Activated CD8-positive, alpha-beta memory T cell treated with anti-CD3 and anti-CD28 coated beads for 24 hours (primary cell): ENCODE measurements at regions not wholly inside any gene's neighbourhood (a gene's known extent, or its start where the extent isn't known, plus 50 kb on each side); places are given as distances from the start of the nearest gene placed in this dataset.

Experiments
- DNase-seq: peaks from one replicate; pipeline ENCODE4 v3.0.0-alpha.2; 2020

DNA sequence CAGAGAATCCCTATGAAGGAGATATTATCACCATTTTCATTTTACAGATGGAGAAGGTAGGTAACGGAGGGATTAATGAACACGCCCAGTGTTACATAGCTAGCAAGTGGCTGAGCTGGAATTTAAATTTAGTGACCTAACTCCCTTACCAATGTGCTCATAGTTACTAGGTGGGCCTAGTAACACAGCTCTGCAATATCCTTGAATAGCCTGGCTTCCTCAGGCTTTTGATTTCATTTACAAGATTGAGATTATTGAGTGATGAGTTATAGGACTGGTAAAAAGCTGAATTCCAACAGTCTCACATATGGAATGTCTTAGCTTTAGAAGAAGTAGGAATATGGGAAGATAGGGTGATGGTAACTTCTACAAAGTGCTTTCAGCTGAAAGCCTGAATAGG lies 336.3 kb upstream of the KIF2A start:
- DNase-seq = no peak

DNA sequence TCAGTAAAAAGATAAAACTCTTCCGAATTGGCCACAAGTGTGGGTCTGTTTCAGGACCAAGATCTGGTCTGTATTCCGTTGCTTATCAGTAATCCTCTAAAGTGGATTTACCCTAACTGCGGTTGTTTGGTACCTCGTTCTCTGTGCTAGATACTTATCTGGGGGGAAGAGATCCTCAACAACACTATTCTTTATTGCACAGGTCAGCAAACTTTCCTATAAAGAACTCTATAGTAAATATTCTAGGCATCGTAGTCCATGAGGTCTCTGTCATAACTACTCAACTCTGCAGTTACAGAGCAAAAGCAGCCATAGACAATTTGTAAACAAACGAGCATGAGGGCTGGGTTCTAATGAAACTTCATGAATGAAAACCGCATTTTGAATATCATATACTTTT lies 335.8 kb upstream of the KIF2A start:
- DNase-seq = no peak

DNA sequence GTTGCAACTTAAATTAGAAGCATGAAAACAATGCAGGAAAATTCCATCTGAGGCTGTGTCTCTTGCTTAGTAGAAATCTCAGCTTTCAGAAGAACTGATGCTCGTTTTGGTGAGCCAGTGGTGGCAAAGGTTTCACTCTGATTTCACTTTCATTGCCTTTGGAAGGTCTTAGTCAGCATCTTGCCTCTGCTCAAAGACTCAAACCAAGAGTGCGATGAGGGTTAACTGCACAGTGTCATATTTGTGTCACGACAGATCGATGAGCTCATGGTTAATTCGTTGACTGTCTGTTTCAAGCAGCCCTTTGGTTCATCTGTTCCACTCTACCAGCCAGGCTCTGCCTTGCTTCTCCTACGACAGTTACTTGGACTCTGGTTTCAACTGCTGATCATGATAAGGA lies 331.3 kb upstream of the KIF2A start:
- DNase-seq = no peak

DNA sequence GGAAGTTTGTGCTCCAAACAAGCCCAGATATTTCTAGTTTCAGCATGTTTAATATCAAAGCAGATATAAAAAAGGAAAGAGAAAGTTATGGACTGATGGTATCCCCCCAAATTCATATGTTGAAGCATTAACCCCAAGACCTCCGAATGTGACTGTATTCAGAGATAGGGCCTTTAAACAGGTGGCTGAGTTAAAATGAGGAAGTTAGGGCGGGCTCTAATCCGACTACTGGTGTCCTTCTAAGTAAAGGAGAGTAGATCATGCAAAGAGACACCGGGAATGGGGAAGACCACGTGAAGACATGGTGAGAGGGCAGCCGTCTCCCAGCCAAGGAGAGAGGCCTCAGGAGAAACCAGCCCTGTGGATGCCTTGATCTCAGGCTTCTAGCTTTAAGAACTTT lies 324.1 kb upstream of the KIF2A start:
- no peak for DNase-seq

DNA sequence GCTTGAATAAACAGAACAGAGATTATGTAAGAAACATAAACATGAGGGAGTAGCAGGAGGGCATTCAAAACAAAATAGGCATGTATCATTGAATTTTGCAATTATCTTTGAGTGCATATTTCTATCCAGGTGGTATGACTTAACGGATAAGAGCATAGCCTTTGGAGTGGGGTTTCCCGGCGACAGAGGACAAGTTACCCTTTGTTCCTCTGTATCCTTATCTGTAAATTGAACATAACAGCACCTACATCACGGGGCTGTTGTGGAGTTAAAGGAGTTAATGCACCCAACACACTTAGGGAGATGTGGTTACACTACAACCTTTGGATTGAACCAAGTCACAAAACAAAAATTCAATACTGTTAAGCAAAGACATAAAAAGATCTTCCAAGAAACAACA lies 314.6 kb upstream of the KIF2A start:
- no peak for DNase-seq

DNA sequence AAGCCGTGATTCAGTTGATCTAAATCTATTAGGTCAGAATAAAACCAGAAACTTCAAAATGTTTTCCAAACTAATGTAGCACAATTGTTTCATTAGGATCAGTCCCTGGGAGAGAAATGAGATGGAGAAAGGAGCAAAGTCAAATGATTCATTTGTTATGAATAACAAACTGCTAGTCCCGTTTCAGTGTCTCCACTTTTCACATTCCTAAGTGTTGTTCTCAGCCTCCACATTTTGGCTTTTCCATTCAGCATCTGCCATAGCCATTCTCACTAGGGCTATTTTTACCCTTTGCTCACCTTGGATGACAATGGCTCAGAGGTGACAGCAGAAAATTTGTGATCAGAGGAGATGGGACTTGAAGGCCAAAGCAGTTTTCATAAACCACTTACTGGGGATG lies 314.1 kb upstream of the KIF2A start:
- no peak for DNase-seq

DNA sequence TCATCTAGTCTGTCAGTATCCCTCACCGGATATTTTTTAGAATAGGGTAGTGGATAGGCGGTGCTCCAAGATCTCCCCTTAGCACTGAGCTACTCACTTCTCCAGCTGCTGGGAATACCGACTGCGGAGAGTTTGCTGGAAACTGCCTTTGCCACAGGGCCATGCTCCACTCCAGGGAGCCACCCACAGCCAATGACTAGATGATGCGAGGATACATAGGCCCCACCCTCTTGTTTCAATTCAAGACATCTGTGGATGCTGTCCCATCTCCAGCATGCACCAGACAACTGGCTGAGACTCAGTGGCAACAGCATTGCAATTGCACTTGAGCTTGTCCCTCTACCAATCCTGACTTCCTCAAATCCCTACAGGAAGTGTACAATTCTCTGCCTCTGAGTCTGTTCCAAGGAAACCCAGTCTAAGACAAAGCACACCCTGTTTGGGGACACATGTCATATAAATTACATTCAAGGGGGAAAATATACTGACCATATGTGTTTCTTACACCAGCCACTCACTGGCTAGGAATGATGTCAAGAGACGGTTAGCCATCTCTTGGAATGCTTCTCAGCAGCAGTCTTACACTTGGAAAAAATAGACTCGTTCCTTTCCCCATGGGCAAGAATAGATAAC lies 312.6 kb upstream of the KIF2A start:
- DNase-seq = no peak

DNA sequence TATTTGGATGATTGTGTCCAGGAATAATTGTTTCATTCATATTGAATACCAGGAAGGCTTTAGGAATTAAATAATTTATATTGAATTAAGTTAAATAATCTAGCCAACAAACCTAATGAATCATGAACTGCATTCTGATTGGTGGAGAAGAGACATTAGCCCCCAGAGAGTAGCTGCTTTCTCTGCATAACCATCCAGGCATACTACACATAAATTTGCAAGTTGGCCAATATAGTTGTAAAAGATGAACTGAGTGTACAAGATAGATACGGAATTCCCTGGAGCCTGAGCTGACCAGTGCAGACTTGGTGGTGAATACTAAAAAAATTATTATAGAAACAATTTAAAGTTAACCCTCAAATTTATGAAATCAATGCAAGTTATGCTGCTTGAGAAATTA lies 311.8 kb upstream of the KIF2A start:
- no peak for DNase-seq

DNA sequence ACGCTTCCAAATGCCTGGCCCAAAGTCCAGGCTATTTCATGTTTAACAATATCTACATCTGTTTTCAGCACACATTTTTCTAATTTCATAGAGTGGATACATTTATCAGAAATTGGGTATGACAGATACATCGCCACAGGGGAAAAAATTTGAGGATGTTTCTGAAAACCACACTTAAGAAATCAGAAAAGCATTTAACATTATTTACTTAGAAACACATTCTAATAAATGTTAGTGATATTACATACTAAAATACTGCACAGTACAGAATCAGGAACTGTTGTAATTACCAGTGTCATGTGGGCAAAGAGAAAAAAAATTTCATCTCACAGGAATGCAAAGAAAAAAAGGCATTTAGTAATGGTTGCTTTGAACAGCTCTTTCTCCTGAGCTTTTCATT lies 310.5 kb upstream of the KIF2A start:
- no peak for DNase-seq

DNA sequence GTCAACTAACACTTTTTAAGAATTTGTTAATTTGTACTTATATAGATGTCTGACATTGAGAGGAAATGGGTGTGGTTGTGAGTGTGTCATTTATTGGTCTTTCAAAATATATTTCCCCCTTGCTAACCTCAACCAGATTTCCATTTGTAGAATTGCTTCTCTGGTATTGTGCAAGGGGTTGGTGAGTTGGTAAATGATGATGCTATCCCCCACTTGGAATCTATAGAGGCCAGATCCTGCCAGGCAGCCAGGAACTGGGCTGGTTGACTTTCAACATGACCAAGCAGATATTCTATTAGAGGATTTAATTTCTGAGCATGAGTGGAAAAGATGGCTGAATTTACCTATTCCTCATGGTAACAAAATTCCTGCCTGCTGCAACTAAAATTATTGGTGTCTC lies 306.6 kb upstream of the KIF2A start:
- DNase-seq = no peak

DNA sequence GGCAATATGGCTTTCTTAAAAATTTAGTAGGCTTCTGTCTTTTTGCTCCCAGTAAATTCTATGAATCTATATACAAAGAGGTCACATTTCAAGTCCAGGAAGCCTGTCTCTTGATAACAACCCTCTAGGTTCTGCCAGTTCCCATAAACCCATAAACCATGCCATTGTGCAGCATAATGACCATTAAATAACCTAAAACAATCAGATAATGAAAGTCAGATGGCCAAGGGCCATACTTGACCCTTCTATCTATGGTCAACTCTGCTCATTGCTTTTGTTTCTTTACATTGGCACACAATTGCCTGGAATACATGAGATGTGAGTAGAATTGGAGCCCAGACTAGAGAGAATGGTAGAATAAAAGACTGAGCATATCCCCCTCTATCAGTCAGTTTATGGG lies 305.4 kb upstream of the KIF2A start:
- DNase-seq = no peak

DNA sequence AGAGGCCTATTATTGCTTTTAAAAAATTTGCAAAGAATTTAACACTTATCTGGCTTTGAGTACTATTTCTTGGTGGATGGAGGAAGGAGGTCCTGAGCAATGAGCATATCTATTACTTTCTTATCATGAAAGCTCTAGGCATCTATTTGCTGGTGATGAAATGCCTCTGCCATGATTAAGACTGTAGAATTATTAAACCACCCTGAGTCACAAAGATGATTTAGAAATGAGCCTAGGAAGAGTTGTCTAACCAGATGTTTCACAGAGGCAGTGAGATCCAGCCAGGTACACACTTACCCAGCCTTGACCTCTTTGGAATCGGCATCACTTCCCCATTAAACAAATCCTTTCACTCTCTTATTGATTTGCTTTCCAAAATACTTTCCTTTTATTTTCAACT lies 304.4 kb upstream of the KIF2A start:
- DNase-seq = no peak

DNA sequence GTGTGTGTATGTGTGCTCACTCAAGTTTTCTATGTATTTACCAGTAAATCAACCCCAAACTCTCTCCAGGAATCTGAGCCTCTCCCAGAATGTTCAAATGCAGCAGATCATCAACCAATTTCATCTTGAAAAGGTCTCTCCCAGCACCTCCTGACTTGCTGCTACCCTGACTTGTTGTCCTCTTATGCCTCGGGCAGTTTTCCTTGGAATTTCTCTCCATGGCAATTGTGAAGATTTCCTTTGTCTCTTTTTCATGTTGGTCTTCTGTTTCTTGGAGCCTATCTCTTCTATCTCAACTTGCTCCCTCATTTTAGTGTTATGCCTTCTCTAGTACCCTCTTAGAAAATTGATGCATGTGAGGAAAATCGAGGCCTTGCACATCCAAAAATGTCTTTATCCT lies 303.6 kb upstream of the KIF2A start:
- no peak for DNase-seq

DNA sequence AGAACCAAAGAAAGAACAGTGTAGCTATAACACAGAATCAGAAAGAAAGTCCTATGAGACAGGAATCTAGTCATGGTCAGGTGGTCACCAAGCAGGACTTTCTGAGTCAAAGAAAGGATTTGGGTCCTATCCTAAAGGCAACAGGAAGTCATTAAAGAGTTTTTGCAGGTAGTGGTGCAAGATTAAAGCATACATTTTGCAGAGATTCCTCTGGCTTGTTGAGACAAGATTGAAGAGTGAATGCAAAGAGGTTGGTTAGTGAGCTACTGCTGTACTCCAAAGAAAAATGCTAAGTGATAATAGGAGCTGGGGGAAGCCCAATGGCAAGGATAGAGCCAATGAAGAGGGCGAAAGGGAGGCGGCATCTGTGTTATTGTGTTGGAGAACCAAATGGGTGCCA lies 300.5 kb upstream of the KIF2A start:
- no peak for DNase-seq

DNA sequence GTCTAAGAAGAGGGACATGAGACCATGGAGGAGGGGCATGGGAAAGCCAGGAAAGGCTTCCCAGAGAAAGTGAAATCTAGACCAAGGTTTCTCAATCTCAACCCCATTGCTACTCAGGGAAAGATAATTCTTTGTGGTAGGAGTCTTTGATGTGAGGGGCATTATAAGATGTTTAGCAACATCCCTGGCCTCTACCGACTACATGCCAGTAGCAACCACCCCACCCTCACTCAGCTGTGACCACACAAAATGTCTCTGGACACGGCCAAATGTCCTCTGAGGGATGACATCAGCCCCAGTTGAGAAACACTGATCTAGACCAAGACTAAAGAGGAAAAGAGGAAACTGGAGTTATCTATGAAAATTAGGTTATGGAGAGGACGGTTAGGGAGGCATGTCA lies 298.5 kb upstream of the KIF2A start:
- no peak for DNase-seq

DNA sequence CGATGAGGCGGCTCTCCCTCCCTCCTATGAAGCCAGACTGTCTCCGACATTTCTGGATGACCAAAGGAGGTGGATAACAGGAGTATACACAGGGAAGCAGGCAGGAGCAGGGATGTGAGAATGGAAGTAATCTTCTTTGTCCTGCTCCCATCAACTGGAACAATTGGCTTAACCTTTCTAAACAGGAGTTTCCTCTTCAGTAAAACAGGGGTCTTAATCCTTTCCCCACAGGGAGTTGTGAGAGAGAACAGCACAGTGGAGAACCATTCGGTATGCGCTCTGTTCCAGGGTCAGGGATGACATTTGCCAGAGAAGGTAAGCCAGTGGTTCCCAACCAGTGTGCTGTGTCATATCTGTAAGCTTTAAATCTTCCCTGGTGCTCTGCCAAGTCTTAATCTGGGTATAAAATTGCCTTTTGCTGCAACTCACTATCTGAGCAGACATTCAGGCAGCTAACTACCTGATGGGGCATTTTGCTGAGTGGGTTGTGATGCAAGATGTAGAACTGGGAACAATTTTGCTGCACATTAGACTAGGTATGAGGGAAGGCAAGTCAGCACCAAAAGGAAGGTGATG lies 294.8 kb upstream of the KIF2A start:
- no peak for DNase-seq

DNA sequence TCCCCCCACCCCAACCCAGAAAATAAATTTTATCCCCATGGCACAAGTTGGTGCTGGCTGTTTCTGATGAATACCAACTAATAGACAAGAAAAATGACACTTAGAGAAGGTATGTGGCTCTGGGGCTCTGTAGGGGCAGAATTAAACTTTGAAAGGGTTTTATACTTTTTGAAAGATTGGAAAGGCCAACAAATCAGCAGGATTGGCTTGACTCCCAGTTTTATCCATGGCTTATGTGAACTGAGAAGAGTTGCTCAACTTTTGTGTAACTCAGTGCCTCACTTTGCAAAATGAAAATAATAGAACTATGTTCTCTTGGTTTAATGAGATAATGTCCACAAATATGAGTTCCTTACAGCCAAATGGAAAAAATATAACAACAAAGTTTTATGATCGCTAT lies 288.9 kb upstream of the KIF2A start:
- DNase-seq = no peak

DNA sequence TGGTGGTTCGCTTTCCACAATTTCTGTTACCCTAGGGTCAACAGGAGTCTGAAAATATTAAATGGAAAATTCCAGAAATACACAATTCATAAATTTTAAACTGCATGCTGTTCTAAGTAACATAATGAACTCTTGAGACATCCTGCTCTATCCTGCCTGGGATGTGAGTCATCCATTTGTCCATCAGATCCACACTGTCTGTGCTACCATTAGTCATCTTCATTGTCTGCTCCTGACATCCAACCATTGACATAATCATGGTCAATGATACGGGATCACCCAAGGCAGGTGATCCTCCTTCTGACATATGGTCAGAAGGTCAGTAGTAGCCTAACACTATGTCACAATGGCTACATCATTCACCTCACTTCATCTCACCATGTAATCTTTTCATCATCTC lies 276.7 kb upstream of the KIF2A start:
- DNase-seq = no peak

DNA sequence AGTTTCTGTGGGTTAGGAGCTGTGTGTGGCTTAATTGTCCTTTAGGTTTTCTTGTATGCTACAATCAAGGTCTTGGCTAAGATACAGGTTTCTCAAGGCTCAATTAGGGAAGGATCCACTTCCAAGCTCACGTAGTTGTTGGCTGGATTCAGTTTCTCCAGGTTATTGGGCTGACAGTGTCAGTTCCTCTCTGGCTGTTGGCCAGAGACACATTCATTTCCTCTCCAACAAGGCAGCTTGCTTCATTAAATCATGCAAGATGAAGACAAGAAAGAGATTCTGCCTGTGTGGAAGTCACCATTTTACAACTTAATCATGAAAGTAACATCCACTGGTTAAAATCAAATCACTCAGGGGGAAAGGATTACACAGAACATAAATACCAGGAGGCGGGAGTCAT lies 275.7 kb upstream of the KIF2A start:
- DNase-seq = no peak

DNA sequence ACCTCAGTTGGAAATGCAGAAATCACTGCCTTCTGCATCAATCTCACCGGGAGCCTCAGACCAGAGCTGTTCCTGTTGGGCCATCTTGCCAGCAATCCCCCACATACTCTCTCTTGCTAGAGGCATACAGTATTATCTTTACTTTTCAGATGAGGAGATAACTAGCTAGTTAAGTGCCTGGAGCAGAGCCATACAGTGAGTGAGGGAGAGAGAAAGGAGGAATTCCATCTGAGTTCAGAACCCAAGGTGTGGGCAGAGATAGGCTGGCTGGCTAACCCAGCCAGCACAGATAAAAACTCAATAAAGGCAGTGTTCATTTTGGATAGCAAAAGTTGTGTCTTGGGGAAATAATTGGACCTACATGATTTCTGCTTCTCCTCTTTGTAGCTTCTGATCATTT lies 268.0 kb upstream of the KIF2A start:
- DNase-seq = no peak

DNA sequence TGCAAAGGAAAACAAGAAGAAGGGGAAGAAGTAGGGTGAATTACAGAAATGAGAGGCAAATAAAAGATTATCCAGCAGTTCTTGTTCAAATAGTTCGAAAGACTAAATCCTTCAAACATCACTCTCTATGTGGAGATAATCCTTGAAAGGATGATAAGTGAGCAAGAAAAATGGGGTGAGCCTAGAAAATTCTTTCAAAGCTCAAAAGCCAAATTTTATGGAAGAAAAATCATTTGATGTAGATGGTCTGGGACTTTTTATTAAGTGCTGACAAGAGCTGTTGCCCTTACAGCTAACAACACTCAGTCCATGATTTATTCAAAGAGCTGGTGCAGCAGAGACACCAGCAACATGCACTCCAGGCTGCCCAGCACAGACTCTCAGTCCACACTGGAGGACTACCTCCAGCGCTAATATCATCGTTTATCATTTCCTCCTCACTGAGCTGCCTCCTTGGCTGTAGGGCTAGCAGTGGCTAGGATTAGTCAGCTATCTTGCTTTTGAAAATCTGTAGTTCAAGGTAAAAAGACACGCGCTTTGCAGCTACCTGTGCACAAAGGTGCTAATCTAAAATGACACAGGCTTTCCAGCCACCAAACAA lies 264.8 kb upstream of the KIF2A start:
- no peak for DNase-seq

DNA sequence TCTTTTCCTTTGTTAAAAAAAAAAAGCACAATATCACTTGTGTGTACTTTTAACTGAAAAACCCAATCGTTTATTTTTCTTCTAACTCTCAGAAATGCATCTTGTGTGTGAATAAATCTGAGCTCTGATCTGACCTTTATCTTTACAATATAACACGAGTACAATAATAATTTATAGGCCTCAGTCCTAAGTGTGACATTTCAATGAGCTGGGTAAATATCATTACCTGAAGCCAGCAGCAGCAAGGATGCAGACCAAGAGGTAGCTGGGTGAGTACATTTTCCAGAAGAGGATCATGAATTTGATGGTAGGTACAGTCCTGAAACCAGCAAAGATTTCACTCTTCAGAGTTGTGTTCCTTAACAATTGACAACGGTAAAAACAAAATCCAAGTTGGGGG lies 264.0 kb upstream of the KIF2A start:
- no peak for DNase-seq

DNA sequence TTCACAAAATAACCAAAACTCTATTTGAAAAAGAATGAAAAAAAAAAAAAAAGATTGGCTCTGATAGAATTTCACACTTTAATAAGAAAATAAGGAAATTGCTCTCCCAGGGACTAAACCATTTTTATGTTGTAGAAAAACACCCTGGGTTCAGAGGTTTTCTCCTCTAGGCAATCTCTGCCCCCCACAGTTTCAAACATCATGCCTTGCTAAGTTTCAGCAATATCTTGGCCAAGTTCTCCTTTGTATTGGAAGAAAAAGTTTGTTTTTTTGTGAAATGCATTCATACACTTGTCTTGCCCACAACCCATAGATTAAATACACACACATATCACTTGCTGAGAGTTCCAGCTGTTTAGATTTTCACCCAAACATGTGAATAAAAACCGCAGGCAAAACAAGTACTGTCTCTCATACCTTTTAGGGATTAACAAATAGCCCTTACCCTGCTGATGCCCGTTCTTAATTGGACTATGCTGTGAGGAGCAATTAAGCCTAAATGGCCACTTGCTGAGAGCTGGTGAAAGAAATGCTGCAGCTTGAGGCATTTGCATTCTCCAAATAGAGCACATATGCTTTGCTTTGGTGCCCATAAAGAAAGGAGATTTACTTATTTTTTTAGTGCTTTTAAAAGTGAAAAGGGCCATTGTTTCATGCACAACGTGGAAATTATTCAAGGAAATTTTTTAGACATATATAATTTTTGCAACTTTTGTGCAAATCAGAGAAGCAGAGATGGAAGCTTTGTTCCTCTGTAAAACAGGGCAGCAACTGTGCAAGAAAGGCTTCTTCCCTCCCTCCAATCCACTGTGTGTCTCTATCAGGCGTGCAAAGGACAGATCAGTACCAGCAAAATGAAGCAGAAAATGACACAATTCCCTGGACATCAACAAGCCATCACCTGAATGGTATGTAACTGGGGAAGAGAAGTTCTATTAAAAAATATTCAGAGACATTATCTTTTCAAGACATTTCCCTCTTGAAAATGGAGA lies 262.4 kb upstream of the KIF2A start:
- DNase-seq = no peak

DNA sequence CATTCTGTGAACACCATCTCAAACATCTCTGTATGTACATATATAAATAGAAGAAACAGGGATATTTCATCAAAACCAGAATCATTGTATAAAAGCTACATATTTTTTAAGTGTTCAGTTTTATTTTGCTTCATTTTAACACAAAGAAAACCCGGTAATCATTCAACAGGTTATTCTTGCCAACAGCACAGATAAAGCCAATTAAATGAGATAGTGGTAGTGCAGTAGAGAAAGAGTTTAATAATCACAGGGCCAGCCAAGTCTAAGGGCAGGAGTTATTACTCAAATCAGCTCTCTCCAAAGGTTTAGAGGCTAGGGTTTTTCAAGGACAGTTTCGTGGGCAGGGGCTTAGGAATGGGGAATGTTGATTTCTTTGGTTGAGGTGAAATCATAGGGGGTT lies 261.0 kb upstream of the KIF2A start:
- no peak for DNase-seq
